ENCODE measurements at regions not wholly inside any gene's neighbourhood (a gene's known extent, or its start where the extent isn't known, plus 50 kb on each side); places are given as distances from the start of the nearest gene placed in this dataset.

- TF ChIP-seq CREB1 (IDR thresholded peaks at IDR 0.05) = no peak
- TF ChIP-seq JUN (IDR thresholded peaks at IDR 0.05; ENCODE audit: low read depth, low read length) = no peak
- no peak for TF ChIP-seq RNF2 (IDR thresholded peaks at IDR 0.05; ENCODE audit: borderline replicate concordance, low read depth, low read length, missing control alignments, poor library complexity, severe bottlenecking)
- no peak for TF ChIP-seq CTCF (IDR thresholded peaks at IDR 0.05; ENCODE audit: control extremely low read depth in 1 of 3, insufficient read depth in 1 of 3, low read depth in 1 of 3, low read length in 3 of 3)
- no peak for TF ChIP-seq ZNF274 (IDR thresholded peaks at IDR 0.05; ENCODE audit: borderline replicate concordance, extremely low read depth, low read length)
- no peak for TF ChIP-seq RAD21 (IDR thresholded peaks at IDR 0.05 in 1 of 2, conservative IDR thresholded peaks at IDR 0.05 in 1 of 2; ENCODE audit: low read depth in 2 of 2, low read length in 2 of 2)
These were observed 72.3 kb upstream of the NAALADL2 start for GRCh38 chr3:174786825-174787224.
